H1 (cell line): ENCODE measurements at regions not wholly inside any gene's neighbourhood (a gene's known extent, or its start where the extent isn't known, plus 50 kb on each side); places are given as distances from the start of the nearest gene placed in this dataset.

ENCODE experiments used
- CEBPB ChIP-seq: IDR thresholded peaks from 2 replicates; pipeline ENCODE4 v1.6.1; 2012; ENCODE audit warnings: low read depth, low read length
- CHD2 ChIP-seq: IDR thresholded peaks from 2 replicates; pipeline ENCODE4 v1.6.1; 2012; ENCODE audit warnings: low read length, improper control_type of control experiment
- CREB1 ChIP-seq: IDR thresholded peaks from 2 replicates; pipeline ENCODE4 v1.6.1; 2012; ENCODE audit warnings: inconsistent platforms
- POLR2AphosphoS5 ChIP-seq: IDR thresholded peaks from 2 replicates; pipeline ENCODE4 v1.6.1; 2011; ENCODE audit warnings: low read depth, low read length
- RNF2 ChIP-seq: fragments of 200-900, 300-1000 bp; sonication (generic); IDR thresholded peaks from 2 replicates; pipeline ENCODE4 v1.7.1; 2016; ENCODE audit warnings: borderline replicate concordance, low read depth, mild to moderate bottlenecking, antibody characterized with exemption, low read length; ENCODE audit not compliant: poor library complexity, severe bottlenecking; ENCODE audit errors: missing control alignments
- SIN3A ChIP-seq, 2 experiments: IDR thresholded peaks in 1 of 2; conservative IDR thresholded peaks in 1 of 2; 2 replicates each; pipeline ENCODE4 v1.6.1; 2011 to 2012; ENCODE audit warnings: low read length in 2 of 2, improper control_type of control experiment in 1 of 2, low read depth in 1 of 2, mild to moderate bottlenecking in 1 of 2
- SP1 ChIP-seq: IDR thresholded peaks from 2 replicates; pipeline ENCODE4 v1.6.1; 2011; ENCODE audit warnings: low read depth, low read length
- TAF7 ChIP-seq: optimal IDR thresholded peaks from 2 replicates; pipeline ENCODE3; 2011; ENCODE audit warnings: low read depth, mild to moderate bottlenecking, inconsistent platforms, low read length, moderate library complexity, borderline replicate concordance
- TCF12 ChIP-seq: IDR thresholded peaks from 2 replicates; pipeline ENCODE4 v1.6.1; 2011; ENCODE audit warnings: low read depth, mild to moderate bottlenecking, low read length
- YY1 ChIP-seq: IDR thresholded peaks from 2 replicates; pipeline ENCODE4 v1.6.1; 2011; ENCODE audit warnings: low read depth, mild to moderate bottlenecking, low read length
- TF ChIP-seq, protein P1 (sequence below), 3 experiments: IDR thresholded peaks; 1 replicate in 2 of 3; 2 replicates in 1 of 3; pipeline versions ENCODE4 v1.5.1 to v1.6.1; 2011; ENCODE audit warnings: low read length in 3 of 3, mild to moderate bottlenecking in 3 of 3, inconsistent platforms in 2 of 3, low read depth in 1 of 3, moderate library complexity in 1 of 3; ENCODE audit not compliant: insufficient read depth in 1 of 3; ENCODE audit errors: control extremely low read depth in 1 of 3
- TF ChIP-seq, protein P2 (sequence below): IDR thresholded peaks from 2 replicates; pipeline ENCODE4 v1.6.1; 2012; ENCODE audit warnings: low read length, inconsistent platforms

DNA sequence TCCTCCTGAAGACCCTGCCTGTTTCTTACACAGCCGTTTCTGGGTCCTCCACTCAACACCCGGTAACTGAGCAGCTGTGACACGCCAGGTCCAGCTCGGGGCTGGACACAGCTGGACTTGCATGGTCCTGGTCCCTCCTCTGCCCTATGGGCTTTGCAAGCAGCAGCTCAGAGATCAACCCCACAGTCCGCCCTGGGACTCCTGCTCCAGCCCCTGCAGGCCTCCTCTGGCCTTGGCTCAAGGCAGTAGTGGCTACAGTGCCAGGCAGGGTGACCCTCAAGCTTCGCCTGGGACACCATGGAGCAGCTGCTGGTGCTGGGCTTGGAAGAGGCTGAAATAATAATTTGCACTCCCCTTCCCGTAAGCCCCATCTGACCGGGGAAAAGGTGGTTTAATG is 66.1 kb upstream of the OLFM1 start:
- TF ChIP-seq CREB1, result no peak
- TF ChIP-seq SIN3A (conservative IDR thresholded peaks at IDR 0.05 in 1 of 2, IDR thresholded peaks at IDR 0.05 in 1 of 2; ENCODE audit: low read depth in 1 of 2, low read length in 2 of 2), result no peak
- TF ChIP-seq, protein P1, sequence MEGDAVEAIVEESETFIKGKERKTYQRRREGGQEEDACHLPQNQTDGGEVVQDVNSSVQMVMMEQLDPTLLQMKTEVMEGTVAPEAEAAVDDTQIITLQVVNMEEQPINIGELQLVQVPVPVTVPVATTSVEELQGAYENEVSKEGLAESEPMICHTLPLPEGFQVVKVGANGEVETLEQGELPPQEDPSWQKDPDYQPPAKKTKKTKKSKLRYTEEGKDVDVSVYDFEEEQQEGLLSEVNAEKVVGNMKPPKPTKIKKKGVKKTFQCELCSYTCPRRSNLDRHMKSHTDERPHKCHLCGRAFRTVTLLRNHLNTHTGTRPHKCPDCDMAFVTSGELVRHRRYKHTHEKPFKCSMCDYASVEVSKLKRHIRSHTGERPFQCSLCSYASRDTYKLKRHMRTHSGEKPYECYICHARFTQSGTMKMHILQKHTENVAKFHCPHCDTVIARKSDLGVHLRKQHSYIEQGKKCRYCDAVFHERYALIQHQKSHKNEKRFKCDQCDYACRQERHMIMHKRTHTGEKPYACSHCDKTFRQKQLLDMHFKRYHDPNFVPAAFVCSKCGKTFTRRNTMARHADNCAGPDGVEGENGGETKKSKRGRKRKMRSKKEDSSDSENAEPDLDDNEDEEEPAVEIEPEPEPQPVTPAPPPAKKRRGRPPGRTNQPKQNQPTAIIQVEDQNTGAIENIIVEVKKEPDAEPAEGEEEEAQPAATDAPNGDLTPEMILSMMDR (IDR thresholded peaks at IDR 0.05; ENCODE audit: control extremely low read depth in 1 of 3, insufficient read depth in 1 of 3, low read depth in 1 of 3, low read length in 3 of 3), result no peak
- no peak for TF ChIP-seq TCF12
- TF ChIP-seq CEBPB, result no peak
- no peak for TF ChIP-seq SP1
- no peak for TF ChIP-seq YY1
- TF ChIP-seq, protein P2, sequence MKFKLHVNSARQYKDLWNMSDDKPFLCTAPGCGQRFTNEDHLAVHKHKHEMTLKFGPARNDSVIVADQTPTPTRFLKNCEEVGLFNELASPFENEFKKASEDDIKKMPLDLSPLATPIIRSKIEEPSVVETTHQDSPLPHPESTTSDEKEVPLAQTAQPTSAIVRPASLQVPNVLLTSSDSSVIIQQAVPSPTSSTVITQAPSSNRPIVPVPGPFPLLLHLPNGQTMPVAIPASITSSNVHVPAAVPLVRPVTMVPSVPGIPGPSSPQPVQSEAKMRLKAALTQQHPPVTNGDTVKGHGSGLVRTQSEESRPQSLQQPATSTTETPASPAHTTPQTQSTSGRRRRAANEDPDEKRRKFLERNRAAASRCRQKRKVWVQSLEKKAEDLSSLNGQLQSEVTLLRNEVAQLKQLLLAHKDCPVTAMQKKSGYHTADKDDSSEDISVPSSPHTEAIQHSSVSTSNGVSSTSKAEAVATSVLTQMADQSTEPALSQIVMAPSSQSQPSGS, result no peak
- TF ChIP-seq POLR2AphosphoS5, result no peak
- TF ChIP-seq CHD2, result no peak
- TF ChIP-seq RNF2, result no peak
- no peak for TF ChIP-seq TAF7
